KMS-11 (cell line): ENCODE measurements at regions not wholly inside any gene's neighbourhood (a gene's known extent, or its start where the extent isn't known, plus 50 kb on each side); places are given as distances from the start of the nearest gene placed in this dataset.

Experiments
- H2AFZ ChIP-seq: fragments of 200-600 bp; sonication (generic); 2 replicates; pipeline ENCODE4 v1.6.1; 2016; ENCODE audit warnings: antibody characterized with exemption, mixed run types, low read depth
- H3K27ac ChIP-seq: fragments of 200-600 bp; sonication (generic); 2 replicates; pipeline ENCODE4 v1.6.1; 2016; ENCODE audit warnings: mild to moderate bottlenecking, mixed run types
- H3K27me3 ChIP-seq: fragments of 200-600 bp; sonication (generic); 2 replicates; pipeline ENCODE4 v1.6.1; 2017; ENCODE audit warnings: mild to moderate bottlenecking, low read depth, mixed run types, moderate library complexity; ENCODE audit not compliant: insufficient read depth
- H3K36me3 ChIP-seq: fragments of 200-600 bp; sonication (generic); 2 replicates; pipeline ENCODE4 v1.6.1; 2017; ENCODE audit warnings: mild to moderate bottlenecking, mixed run types; ENCODE audit not compliant: insufficient read depth
- H3K4me1 ChIP-seq: fragments of 200-600 bp; sonication (generic); 2 replicates; pipeline ENCODE4 v1.6.1; 2016; ENCODE audit warnings: mild to moderate bottlenecking, low read depth, mixed run types; ENCODE audit not compliant: poor library complexity, severe bottlenecking
- H3K4me2 ChIP-seq: fragments of 200-600 bp; sonication (generic); 2 replicates; pipeline ENCODE4 v1.7.0; 2016; ENCODE audit warnings: mild to moderate bottlenecking, mixed run types
- H3K4me3 ChIP-seq: fragments of 200-600 bp; sonication (generic); IDR thresholded peaks from 2 replicates; pipeline ENCODE4 v1.6.1; 2017; ENCODE audit warnings: low read depth, low read length, mixed read lengths; ENCODE audit not compliant: insufficient read depth
- H3K79me2 ChIP-seq: fragments of 200-600 bp; sonication (generic); 2 replicates; pipeline ENCODE4 v1.6.1; 2016; ENCODE audit warnings: low read depth, mixed run types; ENCODE audit not compliant: insufficient read depth
- H3K9ac ChIP-seq: fragments of 200-600 bp; sonication (generic); 2 replicates; pipeline ENCODE4 v1.6.1; 2016; ENCODE audit warnings: mild to moderate bottlenecking, mixed run types
- H4K20me1 ChIP-seq: fragments of 200-600 bp; sonication (generic); 2 replicates; pipeline ENCODE4 v1.6.1; 2016; ENCODE audit warnings: mild to moderate bottlenecking, mixed run types; ENCODE audit not compliant: insufficient read depth
- TF ChIP-seq, protein P1 (sequence below): fragments of 200-600 bp; sonication (generic); conservative IDR thresholded peaks from 2 replicates; pipeline ENCODE4 v1.6.1; 2017; ENCODE audit warnings: low read depth, mild to moderate bottlenecking, antibody characterized with exemption, low read length, moderate library complexity, mixed read lengths

GRCh38 chr18:61225336-61225735, 107.9 kb upstream of the CDH20 start:
- H3K27ac ChIP-seq, result no peak overlapping the region
- no peaks in the 10 kb centered on the region for H3K79me2 ChIP-seq
- H3K4me1 ChIP-seq, result no peaks in the 10 kb centered on the region
- no peak overlapping the region for H3K4me3 ChIP-seq
- TF ChIP-seq, protein P1, sequence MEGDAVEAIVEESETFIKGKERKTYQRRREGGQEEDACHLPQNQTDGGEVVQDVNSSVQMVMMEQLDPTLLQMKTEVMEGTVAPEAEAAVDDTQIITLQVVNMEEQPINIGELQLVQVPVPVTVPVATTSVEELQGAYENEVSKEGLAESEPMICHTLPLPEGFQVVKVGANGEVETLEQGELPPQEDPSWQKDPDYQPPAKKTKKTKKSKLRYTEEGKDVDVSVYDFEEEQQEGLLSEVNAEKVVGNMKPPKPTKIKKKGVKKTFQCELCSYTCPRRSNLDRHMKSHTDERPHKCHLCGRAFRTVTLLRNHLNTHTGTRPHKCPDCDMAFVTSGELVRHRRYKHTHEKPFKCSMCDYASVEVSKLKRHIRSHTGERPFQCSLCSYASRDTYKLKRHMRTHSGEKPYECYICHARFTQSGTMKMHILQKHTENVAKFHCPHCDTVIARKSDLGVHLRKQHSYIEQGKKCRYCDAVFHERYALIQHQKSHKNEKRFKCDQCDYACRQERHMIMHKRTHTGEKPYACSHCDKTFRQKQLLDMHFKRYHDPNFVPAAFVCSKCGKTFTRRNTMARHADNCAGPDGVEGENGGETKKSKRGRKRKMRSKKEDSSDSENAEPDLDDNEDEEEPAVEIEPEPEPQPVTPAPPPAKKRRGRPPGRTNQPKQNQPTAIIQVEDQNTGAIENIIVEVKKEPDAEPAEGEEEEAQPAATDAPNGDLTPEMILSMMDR, result no peak
- H3K27me3 ChIP-seq, result no peaks in the 10 kb centered on the region
- no peaks in the 10 kb centered on the region for H3K36me3 ChIP-seq
- H2AFZ ChIP-seq, result no peak overlapping the region
- no peak overlapping the region for H3K4me2 ChIP-seq
- no peaks in the 10 kb centered on the region for H4K20me1 ChIP-seq
- no peak overlapping the region for H3K9ac ChIP-seq

- Histone ChIP-seq H3K79me2 (no peaks in the 10 kb centered on the region), H4K20me1 (no peaks in the 10 kb centered on the region), H2AFZ (no peak overlapping the region), H3K4me2 (no peak overlapping the region), H3K9ac (no peak overlapping the region), H3K4me3 (no peak overlapping the region), H3K36me3 (no peaks in the 10 kb centered on the region), H3K27ac (no peak overlapping the region), H3K27me3 (no peaks in the 10 kb centered on the region), H3K4me1 (no peaks in the 10 kb centered on the region)
- TF ChIP-seq, protein P1, result no peak
Measured at GRCh38 chr18:61236356-61237057, 96.7 kb upstream of the CDH20 start.

GRCh38 chr18:61237529-61237928, 95.7 kb upstream of the CDH20 start:
- no peaks in the 10 kb centered on the region for H3K36me3 ChIP-seq
- no peak overlapping the region for H3K4me2 ChIP-seq
- H3K4me1 ChIP-seq, result no peaks in the 10 kb centered on the region
- no peaks in the 10 kb centered on the region for H3K79me2 ChIP-seq
- H3K4me3 ChIP-seq, result no peak overlapping the region
- H4K20me1 ChIP-seq, result no peaks in the 10 kb centered on the region
- no peak overlapping the region for H3K27ac ChIP-seq
- no peak overlapping the region for H3K9ac ChIP-seq
- no peak overlapping the region for H2AFZ ChIP-seq
- no peaks in the 10 kb centered on the region for H3K27me3 ChIP-seq
- TF ChIP-seq, protein P1, result no peak

- H4K20me1 ChIP-seq, result no peaks in the 10 kb centered on the region
- H3K4me3 ChIP-seq, result no peak overlapping the region
- H3K27me3 ChIP-seq, result no peaks in the 10 kb centered on the region
- no peak overlapping the region for H3K4me2 ChIP-seq
- TF ChIP-seq, protein P1, result no peak
- no peaks in the 10 kb centered on the region for H3K79me2 ChIP-seq
- H3K36me3 ChIP-seq, result no peaks in the 10 kb centered on the region
- no peak overlapping the region for H3K9ac ChIP-seq
- H2AFZ ChIP-seq, result no peak overlapping the region
- H3K4me1 ChIP-seq, result no peaks in the 10 kb centered on the region
- H3K27ac ChIP-seq, result no peak overlapping the region
Measured at GRCh38 chr18:61239051-61239450, 94.2 kb upstream of the CDH20 start.
